ENCODE measurements at regions not wholly inside any gene's neighbourhood (a gene's known extent, or its start where the extent isn't known, plus 50 kb on each side); places are given as distances from the start of the nearest gene placed in this dataset.
"Not testable (repeated sequence)": the region's sequence is repeated elsewhere in the genome, so short reads cannot be mapped to it uniquely, and the experiment has no call there.

DNA sequence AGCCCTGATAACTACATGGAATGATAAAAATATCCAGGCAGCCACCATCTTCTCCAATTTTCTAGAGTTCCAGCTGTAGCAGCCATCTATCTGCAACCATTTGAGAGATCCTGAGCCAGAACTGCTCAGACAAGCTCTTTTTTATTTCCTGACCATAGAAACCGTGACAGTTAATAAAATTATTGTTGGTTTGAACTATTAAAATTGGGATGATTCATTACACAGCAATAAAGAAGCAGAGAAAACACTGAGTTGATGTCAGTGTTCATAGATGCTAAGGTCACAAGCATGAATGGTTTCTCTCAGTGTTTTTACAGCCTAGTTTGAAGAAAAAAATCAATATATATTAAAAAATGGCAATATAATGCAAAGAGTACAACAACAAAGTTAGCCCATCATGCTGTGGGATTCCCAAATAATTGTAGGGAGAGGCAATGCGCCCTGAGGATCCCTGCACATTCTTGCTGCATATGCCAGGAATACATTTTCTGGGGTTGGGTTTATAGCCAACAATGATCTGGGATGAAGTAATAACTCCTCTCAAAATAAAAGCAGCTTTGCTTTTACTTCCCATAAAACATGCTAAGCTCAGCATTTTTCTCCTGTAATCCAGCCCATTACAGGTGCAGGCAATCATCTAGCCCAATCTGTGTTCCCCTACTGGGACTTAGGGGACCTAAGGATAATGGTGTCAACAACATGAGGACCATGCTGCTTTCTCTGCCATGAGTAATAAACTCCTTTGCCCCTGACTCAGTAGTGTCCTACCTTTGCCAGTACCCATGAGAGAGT lies 84.0 kb downstream of the PABPC4L start:
- no peaks in the 10 kb centered on the region for H3K36me3 ChIP-seq (ENCODE audit: control insufficient read depth in 1 of 2, insufficient read depth in 2 of 2, low read length in 2 of 2)
- DNase-seq, result no peak
- no peak overlapping the region for H3K18ac ChIP-seq (ENCODE audit: low read length)
- no peak overlapping the region for H3K9ac ChIP-seq (ENCODE audit: low read length)
- H3K27ac ChIP-seq (ENCODE audit: low read depth, low read length), result no peak overlapping the region
- H3K4ac ChIP-seq (ENCODE audit: low read depth, low read length), result no peak overlapping the region
- H2AK5ac ChIP-seq (ENCODE audit: low read length), result no peak overlapping the region
- no peaks in the 10 kb centered on the region for H3K9me3 ChIP-seq (ENCODE audit: insufficient read depth, low read depth, low read length)
- no peak overlapping the region for H3K4me2 ChIP-seq (ENCODE audit: low read length)
- H2BK5ac ChIP-seq (ENCODE audit: low read depth, low read length, poor library complexity), result no peak overlapping the region
- no peak overlapping the region for H4K12ac ChIP-seq (ENCODE audit: low read depth, low read length)
- no peak overlapping the region for H2AFZ ChIP-seq (ENCODE audit: insufficient read depth, low read length, poor library complexity)
- no peak overlapping the region for H3K4me3 ChIP-seq (ENCODE audit: low read depth, low read length)
- no peak overlapping the region for H4K91ac ChIP-seq (ENCODE audit: low read depth, low read length)
- H3K23ac ChIP-seq (ENCODE audit: low read length), result no peak overlapping the region
- H4K8ac ChIP-seq (ENCODE audit: low read depth, low read length), result no peak overlapping the region
- no peaks in the 10 kb centered on the region for H3K79me2 ChIP-seq (ENCODE audit: control insufficient read depth, insufficient read depth, low read length, poor library complexity)
- H2BK12ac ChIP-seq (ENCODE audit: low read length), result no peak overlapping the region
- no peaks in the 10 kb centered on the region for H3K27me3 ChIP-seq (ENCODE audit: insufficient read depth, low read length)
- no peak overlapping the region for H3K14ac ChIP-seq (ENCODE audit: low read length)
- no peaks in the 10 kb centered on the region for H3K79me1 ChIP-seq (ENCODE audit: low read length)
- no CpG with 5 or more reads among the region's 2 CpGs for WGBS (ENCODE audit: extremely low coverage, insufficient coverage, insufficient read length)
- H3K4me1 ChIP-seq (ENCODE audit: control insufficient read depth in 1 of 2, insufficient read depth in 2 of 2, low read length in 2 of 2), result no peaks in the 10 kb centered on the region
- H2BK120ac ChIP-seq (ENCODE audit: insufficient read depth, low read length, poor library complexity), result no peak overlapping the region

GRCh38 chr4:134089885-134090284 lies 111.7 kb downstream of the PABPC4L start:
- DNase-seq, result peak; percentile 20 to 58
- H3K23ac ChIP-seq (ENCODE audit: low read length), result no peak overlapping the region
- no peak overlapping the region for H4K91ac ChIP-seq (ENCODE audit: low read depth, low read length)
- H2BK5ac ChIP-seq (ENCODE audit: low read depth, low read length, poor library complexity), result no peak overlapping the region
- H3K36me3 ChIP-seq (ENCODE audit: control insufficient read depth in 1 of 2, insufficient read depth in 2 of 2, low read length in 2 of 2), result no peaks in the 10 kb centered on the region
- WGBS (ENCODE audit: extremely low coverage, insufficient coverage, insufficient read length), result no CpG with 5 or more reads among the region's 3 CpGs
- no peaks in the 10 kb centered on the region for H3K9me3 ChIP-seq (ENCODE audit: insufficient read depth, low read depth, low read length)
- no peak overlapping the region for H3K4ac ChIP-seq (ENCODE audit: low read depth, low read length)
- H3K27ac ChIP-seq (ENCODE audit: low read depth, low read length), result no peak overlapping the region
- no peak overlapping the region for H3K18ac ChIP-seq (ENCODE audit: low read length)
- no peak overlapping the region for H4K12ac ChIP-seq (ENCODE audit: low read depth, low read length)
- no peak overlapping the region for H3K4me3 ChIP-seq (ENCODE audit: low read depth, low read length)
- H2BK12ac ChIP-seq (ENCODE audit: low read length), result no peak overlapping the region
- H2BK120ac ChIP-seq (ENCODE audit: insufficient read depth, low read length, poor library complexity), result no peak overlapping the region
- no peak overlapping the region for H2AK5ac ChIP-seq (ENCODE audit: low read length)
- no peak overlapping the region for H3K4me2 ChIP-seq (ENCODE audit: low read length)
- no peak overlapping the region for H2AFZ ChIP-seq (ENCODE audit: insufficient read depth, low read length, poor library complexity)
- no peaks in the 10 kb centered on the region for H3K79me2 ChIP-seq (ENCODE audit: control insufficient read depth, insufficient read depth, low read length, poor library complexity)
- no peak overlapping the region for H3K14ac ChIP-seq (ENCODE audit: low read length)
- no peaks in the 10 kb centered on the region for H3K79me1 ChIP-seq (ENCODE audit: low read length)
- H3K9ac ChIP-seq (ENCODE audit: low read length), result no peak overlapping the region
- H4K8ac ChIP-seq (ENCODE audit: low read depth, low read length), result no peak overlapping the region
- H3K4me1 ChIP-seq (ENCODE audit: control insufficient read depth in 1 of 2, insufficient read depth in 2 of 2, low read length in 2 of 2), result no peaks in the 10 kb centered on the region
- no peaks in the 10 kb centered on the region for H3K27me3 ChIP-seq (ENCODE audit: insufficient read depth, low read length)

DNA sequence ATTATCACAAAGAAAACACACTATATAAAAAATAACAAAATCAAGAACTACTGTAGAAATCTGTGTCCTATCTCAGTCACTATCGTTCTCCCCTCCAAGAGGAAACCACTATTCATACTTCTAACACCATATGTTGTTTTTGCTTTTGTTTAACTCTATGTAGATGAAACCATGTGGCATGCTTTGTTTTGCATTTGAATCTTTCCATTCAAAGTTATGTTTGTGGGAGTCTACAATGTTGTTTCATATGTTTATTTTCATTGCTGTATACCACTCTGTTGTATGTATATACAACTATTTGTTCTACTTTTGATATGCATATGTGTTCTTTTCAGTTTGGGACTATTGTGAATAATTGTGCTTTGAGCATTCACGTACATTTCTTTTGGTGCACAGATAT lies 116.1 kb downstream of the PABPC4L start:
- no peak overlapping the region for H4K12ac ChIP-seq (ENCODE audit: low read depth, low read length)
- no peak overlapping the region for H3K27ac ChIP-seq (ENCODE audit: low read depth, low read length)
- no peaks in the 10 kb centered on the region for H3K79me1 ChIP-seq (ENCODE audit: low read length)
- H3K27me3 ChIP-seq (ENCODE audit: insufficient read depth, low read length), result no peaks in the 10 kb centered on the region
- no peak overlapping the region for H3K14ac ChIP-seq (ENCODE audit: low read length)
- no peaks in the 10 kb centered on the region for H3K79me2 ChIP-seq (ENCODE audit: control insufficient read depth, insufficient read depth, low read length, poor library complexity)
- no peak overlapping the region for H3K9ac ChIP-seq (ENCODE audit: low read length)
- no peak overlapping the region for H3K4ac ChIP-seq (ENCODE audit: low read depth, low read length)
- no peak overlapping the region for H4K8ac ChIP-seq (ENCODE audit: low read depth, low read length)
- H3K4me2 ChIP-seq (ENCODE audit: low read length), result no peak overlapping the region
- no peak overlapping the region for H4K91ac ChIP-seq (ENCODE audit: low read depth, low read length)
- no CpG with 5 or more reads among the region's 2 CpGs for WGBS (ENCODE audit: extremely low coverage, insufficient coverage, insufficient read length)
- H2AFZ ChIP-seq (ENCODE audit: insufficient read depth, low read length, poor library complexity), result no peak overlapping the region
- no peak overlapping the region for H2BK12ac ChIP-seq (ENCODE audit: low read length)
- no peak overlapping the region for H3K4me3 ChIP-seq (ENCODE audit: low read depth, low read length)
- H3K23ac ChIP-seq (ENCODE audit: low read length), result no peak overlapping the region
- H2BK120ac ChIP-seq (ENCODE audit: insufficient read depth, low read length, poor library complexity), result no peak overlapping the region
- no peak overlapping the region for H3K18ac ChIP-seq (ENCODE audit: low read length)
- no peaks in the 10 kb centered on the region for H3K4me1 ChIP-seq (ENCODE audit: control insufficient read depth in 1 of 2, insufficient read depth in 2 of 2, low read length in 2 of 2)
- no peak overlapping the region for H2AK5ac ChIP-seq (ENCODE audit: low read length)
- no peaks in the 10 kb centered on the region for H3K9me3 ChIP-seq (ENCODE audit: insufficient read depth, low read depth, low read length)
- H3K36me3 ChIP-seq (ENCODE audit: control insufficient read depth in 1 of 2, insufficient read depth in 2 of 2, low read length in 2 of 2), result no peaks in the 10 kb centered on the region
- H2BK5ac ChIP-seq (ENCODE audit: low read depth, low read length, poor library complexity), result no peak overlapping the region
- DNase-seq, result no peak

DNA sequence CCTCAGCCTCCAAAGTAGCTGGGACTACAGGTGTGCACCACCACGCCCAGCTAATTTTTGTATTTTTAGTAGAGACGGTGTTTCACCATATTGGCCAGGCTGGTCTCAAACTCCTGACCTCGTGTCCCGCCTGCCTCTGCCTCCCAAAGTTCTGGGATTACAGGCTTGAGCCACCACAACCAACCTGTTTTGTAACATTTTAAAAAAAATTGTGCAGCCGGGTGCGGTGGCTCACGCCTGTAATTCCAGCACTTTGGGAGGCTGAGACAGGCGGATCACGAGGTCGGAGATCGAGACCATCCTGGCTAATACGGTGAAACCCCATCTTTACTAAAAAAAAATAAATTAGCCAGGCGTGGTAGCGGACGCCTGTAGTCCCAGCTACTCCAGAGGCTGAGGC lies 122.5 kb downstream of the PABPC4L start:
- not testable (repeated sequence) for H2BK5ac ChIP-seq (ENCODE audit: low read depth, low read length, poor library complexity); H3K9me3 ChIP-seq (ENCODE audit: insufficient read depth, low read depth, low read length); H2BK120ac ChIP-seq (ENCODE audit: insufficient read depth, low read length, poor library complexity); H3K9ac ChIP-seq (ENCODE audit: low read length); H3K23ac ChIP-seq (ENCODE audit: low read length); H3K14ac ChIP-seq (ENCODE audit: low read length); H4K12ac ChIP-seq (ENCODE audit: low read depth, low read length); H3K4me2 ChIP-seq (ENCODE audit: low read length); H3K4me1 ChIP-seq (ENCODE audit: control insufficient read depth in 1 of 2, insufficient read depth in 2 of 2, low read length in 2 of 2); H3K27me3 ChIP-seq (ENCODE audit: insufficient read depth, low read length); H2AFZ ChIP-seq (ENCODE audit: insufficient read depth, low read length, poor library complexity); H2BK12ac ChIP-seq (ENCODE audit: low read length); H3K18ac ChIP-seq (ENCODE audit: low read length); H3K79me2 ChIP-seq (ENCODE audit: control insufficient read depth, insufficient read depth, low read length, poor library complexity); H3K27ac ChIP-seq (ENCODE audit: low read depth, low read length); H2AK5ac ChIP-seq (ENCODE audit: low read length); H3K79me1 ChIP-seq (ENCODE audit: low read length); H4K91ac ChIP-seq (ENCODE audit: low read depth, low read length); H3K4me3 ChIP-seq (ENCODE audit: low read depth, low read length); H4K8ac ChIP-seq (ENCODE audit: low read depth, low read length); H3K4ac ChIP-seq (ENCODE audit: low read depth, low read length); H3K36me3 ChIP-seq (ENCODE audit: control insufficient read depth in 1 of 2, insufficient read depth in 2 of 2, low read length in 2 of 2)
- WGBS (ENCODE audit: extremely low coverage, insufficient coverage, insufficient read length), result no CpG with 5 or more reads among the region's 15 CpGs
- DNase-seq, result peak in 1 of 2 donors; percentile 38
